Upper lobe of left lung (tissue), 4 donors: ENCODE measurements at regions not wholly inside any gene's neighbourhood (a gene's known extent, or its start where the extent isn't known, plus 50 kb on each side); places are given as distances from the start of the nearest gene placed in this dataset.

Experiments used
- EP300 ChIP-seq, 4 donors: sonication (generic); formaldehyde crosslinking; IDR thresholded peaks; one replicate each; pipeline ENCODE4 v1.5.1; 2017; ENCODE audit warnings: antibody characterized with exemption in 4 of 4, control low read depth in 2 of 4
- POLR2A ChIP-seq, 4 donors: fragments of 450-650 bp; IDR thresholded peaks; one replicate each; pipeline ENCODE4 v1.5.1; 2016 to 2017; ENCODE audit warnings: antibody characterized with exemption in 4 of 4, mild to moderate bottlenecking in 2 of 4

- no peak for TF ChIP-seq POLR2A (IDR thresholded peaks at IDR 0.05)
- no peak for TF ChIP-seq EP300 (IDR thresholded peaks at IDR 0.05)
These were observed 57.2 kb upstream of the SH3RF1 start for GRCh38 chr4:169327951-169328350.
